ENCODE measurements at regions not wholly inside any gene's neighbourhood (a gene's known extent, or its start where the extent isn't known, plus 50 kb on each side); places are given as distances from the start of the nearest gene placed in this dataset.

DNA sequence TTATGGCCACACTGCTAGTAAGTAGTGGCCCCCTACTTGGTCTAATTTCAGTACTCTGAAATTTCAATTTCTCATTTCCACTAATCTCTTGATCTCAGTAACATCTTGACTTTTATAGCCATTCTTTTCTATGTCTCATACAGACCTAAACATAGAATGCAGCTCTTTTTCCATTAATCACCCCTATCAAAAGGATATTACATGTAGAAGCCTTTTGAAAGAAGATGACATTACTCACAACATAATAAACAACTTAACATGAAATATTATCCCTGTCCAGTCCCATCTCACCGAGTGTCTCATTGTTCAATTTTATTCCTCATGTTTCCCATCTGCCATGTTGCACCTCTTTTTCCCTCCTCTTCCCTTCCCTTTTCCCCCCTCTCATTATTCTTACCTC, 81.1 kb upstream of the KLHL13 start:
- H3K4me3 ChIP-seq (ENCODE audit: low read depth, low read length) = no peak overlapping the region
- DNase-seq (ENCODE audit: low read depth) = no peak
- TF ChIP-seq, protein P1, sequence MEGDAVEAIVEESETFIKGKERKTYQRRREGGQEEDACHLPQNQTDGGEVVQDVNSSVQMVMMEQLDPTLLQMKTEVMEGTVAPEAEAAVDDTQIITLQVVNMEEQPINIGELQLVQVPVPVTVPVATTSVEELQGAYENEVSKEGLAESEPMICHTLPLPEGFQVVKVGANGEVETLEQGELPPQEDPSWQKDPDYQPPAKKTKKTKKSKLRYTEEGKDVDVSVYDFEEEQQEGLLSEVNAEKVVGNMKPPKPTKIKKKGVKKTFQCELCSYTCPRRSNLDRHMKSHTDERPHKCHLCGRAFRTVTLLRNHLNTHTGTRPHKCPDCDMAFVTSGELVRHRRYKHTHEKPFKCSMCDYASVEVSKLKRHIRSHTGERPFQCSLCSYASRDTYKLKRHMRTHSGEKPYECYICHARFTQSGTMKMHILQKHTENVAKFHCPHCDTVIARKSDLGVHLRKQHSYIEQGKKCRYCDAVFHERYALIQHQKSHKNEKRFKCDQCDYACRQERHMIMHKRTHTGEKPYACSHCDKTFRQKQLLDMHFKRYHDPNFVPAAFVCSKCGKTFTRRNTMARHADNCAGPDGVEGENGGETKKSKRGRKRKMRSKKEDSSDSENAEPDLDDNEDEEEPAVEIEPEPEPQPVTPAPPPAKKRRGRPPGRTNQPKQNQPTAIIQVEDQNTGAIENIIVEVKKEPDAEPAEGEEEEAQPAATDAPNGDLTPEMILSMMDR (IDR thresholded peaks at IDR 0.05; ENCODE audit: insufficient read depth, low read length) = no peak

DNA sequence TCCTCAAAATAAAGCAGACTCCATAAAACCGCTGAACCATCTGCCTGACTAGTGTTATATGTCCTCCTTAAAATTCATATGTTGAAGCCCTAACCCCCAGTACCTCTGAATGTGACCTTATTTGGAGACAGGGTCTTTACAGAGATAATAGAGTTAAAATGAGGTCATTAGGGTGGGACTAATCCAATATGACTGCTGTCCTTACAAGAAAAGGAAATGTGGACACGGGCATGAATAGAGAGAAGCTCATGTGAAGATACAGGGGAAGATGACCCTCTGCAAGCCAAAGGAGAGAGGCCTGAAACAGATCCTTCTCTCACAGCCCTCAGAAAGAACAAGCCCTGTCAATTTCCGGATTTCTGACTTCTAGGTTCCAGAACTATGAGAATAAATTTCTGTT, 82.0 kb upstream of the KLHL13 start:
- TF ChIP-seq, protein P1 (IDR thresholded peaks at IDR 0.05; ENCODE audit: insufficient read depth, low read length) = no peak

DNA sequence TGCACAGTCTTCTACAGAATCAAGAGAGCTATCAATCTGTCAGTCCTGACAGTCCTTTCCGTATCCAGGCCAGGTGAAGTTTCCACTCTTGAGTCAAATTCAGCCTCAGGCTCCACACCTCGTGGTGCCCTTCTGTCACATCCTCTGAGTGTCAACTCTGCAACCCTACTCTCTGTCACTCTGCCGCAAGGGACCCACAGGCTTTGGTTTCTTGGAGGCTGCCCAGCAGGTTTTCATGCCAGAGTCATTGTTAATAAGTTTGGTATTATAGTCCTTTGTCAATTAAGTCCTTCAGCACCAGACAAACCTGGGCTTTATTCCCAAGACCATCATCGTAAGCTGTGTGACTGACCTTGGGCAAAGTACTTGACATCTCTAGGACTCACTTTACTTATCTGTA, 83.4 kb upstream of the KLHL13 start:
- DNase-seq (ENCODE audit: low read depth) = no peak
- TF ChIP-seq, protein P1 (IDR thresholded peaks at IDR 0.05; ENCODE audit: insufficient read depth, low read length) = no peak
- H3K4me3 ChIP-seq (ENCODE audit: low read depth, low read length) = no peak overlapping the region

More for the DNA sequence above, 82.0 kb upstream of the KLHL13 start:
- no peak for DNase-seq (ENCODE audit: low read depth)
- H3K4me3 ChIP-seq (ENCODE audit: low read depth, low read length) = no peak overlapping the region

DNA sequence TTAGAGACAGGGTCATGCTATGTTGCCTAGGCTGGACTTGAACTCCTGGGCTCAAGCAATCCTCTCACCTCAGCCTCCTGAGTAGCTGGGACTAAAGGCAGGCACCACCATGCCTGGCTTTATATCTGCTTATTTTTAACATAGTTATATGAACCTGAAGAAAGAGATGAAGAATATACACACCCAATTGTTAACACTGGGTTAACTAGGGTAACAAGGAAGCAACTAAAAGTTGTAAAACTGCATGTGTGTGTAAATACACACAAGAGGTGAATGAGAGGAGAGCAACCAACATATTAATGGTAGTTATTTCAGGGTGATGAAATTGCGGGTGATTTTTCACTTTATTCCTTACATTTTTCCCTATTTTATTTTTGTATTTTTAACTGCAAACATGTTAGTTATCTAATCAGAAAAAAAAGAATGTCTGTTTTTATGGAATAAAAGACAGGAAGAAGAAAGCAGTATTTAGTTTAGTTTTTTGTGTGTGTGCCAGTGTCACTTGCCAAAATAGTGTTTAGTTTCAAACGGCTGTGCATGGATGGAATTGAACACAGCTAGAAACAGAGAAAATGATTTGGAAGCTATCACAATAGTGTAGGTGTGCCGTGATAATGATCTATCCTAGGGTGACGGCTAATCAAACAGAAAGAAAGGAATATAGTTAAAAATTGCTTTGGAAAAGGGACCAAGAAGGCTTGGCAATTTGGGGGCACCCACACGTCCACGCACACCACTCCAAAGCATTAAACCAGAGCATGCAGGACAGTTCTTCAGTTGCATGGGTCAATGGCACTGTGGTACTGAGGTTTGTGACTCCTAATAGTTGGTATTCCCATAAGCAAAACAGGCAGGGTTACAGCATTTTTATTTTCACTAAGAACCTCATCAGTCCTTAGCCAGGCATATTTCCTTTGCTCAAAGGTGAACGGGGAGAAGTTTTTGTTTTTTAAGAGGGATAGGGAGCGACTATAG, 89.1 kb upstream of the KLHL13 start:
- no peak overlapping the region for H3K4me3 ChIP-seq (ENCODE audit: low read depth, low read length)
- no peak for DNase-seq (ENCODE audit: low read depth)
- TF ChIP-seq, protein P1 (IDR thresholded peaks at IDR 0.05; ENCODE audit: insufficient read depth, low read length) = no peak

DNA sequence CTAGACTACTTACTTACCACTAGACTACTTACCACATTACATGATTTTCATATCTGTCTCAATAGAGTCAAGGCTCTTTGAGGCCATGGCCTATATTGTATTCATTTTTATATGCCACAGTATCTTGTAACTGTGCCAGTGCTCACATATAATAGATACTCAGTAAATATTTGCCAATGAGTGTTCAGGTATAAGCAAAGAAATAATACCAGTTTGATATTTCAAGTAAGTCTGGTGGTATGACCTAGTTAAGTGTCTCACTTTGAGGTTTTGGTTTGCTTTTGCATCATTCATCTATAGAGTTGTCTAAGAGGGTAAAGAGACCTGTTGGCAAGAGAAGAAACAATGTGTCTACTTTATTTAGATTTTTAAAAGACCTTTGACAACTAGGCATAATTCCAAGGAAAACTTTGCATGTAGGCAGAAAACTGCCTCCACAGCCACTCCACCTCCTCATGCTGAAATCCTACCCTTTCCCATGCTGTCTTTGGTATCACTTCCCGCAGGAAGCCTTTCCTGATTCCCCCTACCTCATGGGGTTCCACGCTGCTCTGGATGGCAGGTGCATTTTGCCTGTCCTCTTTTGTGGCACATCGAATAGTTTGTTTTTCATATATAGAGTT, 91.3 kb upstream of the KLHL13 start:
- no peak overlapping the region for H3K4me3 ChIP-seq (ENCODE audit: low read depth, low read length)
- DNase-seq (ENCODE audit: low read depth) = no peak
- TF ChIP-seq, protein P1 (IDR thresholded peaks at IDR 0.05; ENCODE audit: insufficient read depth, low read length) = no peak

DNA sequence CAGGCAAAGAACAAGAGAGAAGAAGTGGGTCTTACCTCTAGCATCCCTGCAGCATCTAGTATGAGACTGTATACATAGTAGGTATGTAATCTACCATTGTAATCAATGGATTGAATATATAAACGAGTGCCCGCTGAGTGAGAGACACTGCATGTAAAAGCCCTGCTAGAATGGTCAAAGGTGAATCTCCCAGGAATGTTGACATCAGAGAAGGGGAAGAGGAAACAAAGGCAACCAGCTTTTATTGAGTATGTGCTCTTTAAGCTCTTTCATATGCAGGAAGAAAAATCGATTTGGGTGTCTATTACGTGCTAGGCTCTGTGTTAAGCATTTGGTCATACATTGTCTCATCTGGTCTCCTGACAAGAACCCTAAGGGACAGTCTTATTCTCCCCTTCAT, 91.9 kb upstream of the KLHL13 start:
- no peak overlapping the region for H3K4me3 ChIP-seq (ENCODE audit: low read depth, low read length)
- TF ChIP-seq, protein P1 (IDR thresholded peaks at IDR 0.05; ENCODE audit: insufficient read depth, low read length) = no peak
- DNase-seq (ENCODE audit: low read depth) = no peak

All from fibroblast of the aortic adventitia (primary cell).